Testis (tissue), 2 donors: ENCODE measurements at regions not wholly inside any gene's neighbourhood (a gene's known extent, or its start where the extent isn't known, plus 50 kb on each side); places are given as distances from the start of the nearest gene placed in this dataset.

ENCODE experiments used
- DNase-seq: peaks from one replicate; pipeline ENCODE4 v3.0.0-alpha.2; 2019
- H3K27ac ChIP-seq, 2 donors: fragments of 200-600 bp; sonication (generic); one replicate each; pipeline ENCODE4 v1.5.1; 2019
- H3K27me3 ChIP-seq: fragments of 200-600 bp; sonication (generic); one replicate; pipeline ENCODE4 v1.5.1; 2019
- H3K36me3 ChIP-seq: fragments of 200-600 bp; sonication (generic); one replicate; pipeline ENCODE4 v1.5.1; 2017; ENCODE audit warnings: low read depth; ENCODE audit errors: missing control alignments
- H3K4me1 ChIP-seq: fragments of 200-600 bp; sonication (generic); one replicate; pipeline ENCODE4 v1.5.1; 2019
- H3K4me3 ChIP-seq, 2 donors: fragments of 200-600 bp; sonication (generic); one replicate each; pipeline ENCODE4 v1.5.1; 2017 to 2019
- H3K9me3 ChIP-seq: fragments of 200-600 bp; sonication (generic); one replicate; pipeline ENCODE4 v1.5.1; 2017
- POLR2A ChIP-seq: fragments of 450-650 bp; IDR thresholded peaks from one replicate; pipeline ENCODE4 v1.6.1; 2017; ENCODE audit warnings: antibody characterized with exemption, mild to moderate bottlenecking, moderate library complexity
- WGBS, 2 donors: methylation state at CpG; one replicate each; pipeline ENCODE4 v1.1.5; 2018; 5-methylcytosine and 5-hydroxymethylcytosine counted together
- intact Hi-C: fragments of 100-400 bp; cut with DNase I; formaldehyde crosslinking; loops from one replicate; pipeline ENCODE4 v1.15.1; 2023; ENCODE audit warnings: low total_unique reads
- TF ChIP-seq, protein P1 (sequence below), 3 experiments: fragments of 450-650 bp in 2 of 3; fragments of 200-600 bp in 1 of 3; sonication (generic) in 1 of 3; IDR thresholded peaks; one replicate each; pipeline ENCODE4 v1.5.1; 2016 to 2019; ENCODE audit warnings: antibody characterized with exemption in 3 of 3, mild to moderate bottlenecking in 2 of 3, moderate library complexity in 1 of 3

- no peak for TF ChIP-seq POLR2A
- TF ChIP-seq, protein P1, sequence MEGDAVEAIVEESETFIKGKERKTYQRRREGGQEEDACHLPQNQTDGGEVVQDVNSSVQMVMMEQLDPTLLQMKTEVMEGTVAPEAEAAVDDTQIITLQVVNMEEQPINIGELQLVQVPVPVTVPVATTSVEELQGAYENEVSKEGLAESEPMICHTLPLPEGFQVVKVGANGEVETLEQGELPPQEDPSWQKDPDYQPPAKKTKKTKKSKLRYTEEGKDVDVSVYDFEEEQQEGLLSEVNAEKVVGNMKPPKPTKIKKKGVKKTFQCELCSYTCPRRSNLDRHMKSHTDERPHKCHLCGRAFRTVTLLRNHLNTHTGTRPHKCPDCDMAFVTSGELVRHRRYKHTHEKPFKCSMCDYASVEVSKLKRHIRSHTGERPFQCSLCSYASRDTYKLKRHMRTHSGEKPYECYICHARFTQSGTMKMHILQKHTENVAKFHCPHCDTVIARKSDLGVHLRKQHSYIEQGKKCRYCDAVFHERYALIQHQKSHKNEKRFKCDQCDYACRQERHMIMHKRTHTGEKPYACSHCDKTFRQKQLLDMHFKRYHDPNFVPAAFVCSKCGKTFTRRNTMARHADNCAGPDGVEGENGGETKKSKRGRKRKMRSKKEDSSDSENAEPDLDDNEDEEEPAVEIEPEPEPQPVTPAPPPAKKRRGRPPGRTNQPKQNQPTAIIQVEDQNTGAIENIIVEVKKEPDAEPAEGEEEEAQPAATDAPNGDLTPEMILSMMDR (IDR thresholded peaks at IDR 0.05), result no peak
- Histone ChIP-seq H3K4me1 (no peaks in the 10 kb centered on the region), H3K27ac (no peak overlapping the region), H3K4me3 (no peak overlapping the region), H3K27me3 (no peaks in the 10 kb centered on the region), H3K36me3 (no peaks in the 10 kb centered on the region), H3K9me3 (no peaks in the 10 kb centered on the region)
- 65 to 69% methylated on average over 8 of the region's 8 CpGs for WGBS, 2 donors
- intact Hi-C loops, result no loop called here
- no peak for DNase-seq
Observed at GRCh38 chr16:66205287-66206231, 160.9 kb upstream of the CDH5 start.

DNA sequence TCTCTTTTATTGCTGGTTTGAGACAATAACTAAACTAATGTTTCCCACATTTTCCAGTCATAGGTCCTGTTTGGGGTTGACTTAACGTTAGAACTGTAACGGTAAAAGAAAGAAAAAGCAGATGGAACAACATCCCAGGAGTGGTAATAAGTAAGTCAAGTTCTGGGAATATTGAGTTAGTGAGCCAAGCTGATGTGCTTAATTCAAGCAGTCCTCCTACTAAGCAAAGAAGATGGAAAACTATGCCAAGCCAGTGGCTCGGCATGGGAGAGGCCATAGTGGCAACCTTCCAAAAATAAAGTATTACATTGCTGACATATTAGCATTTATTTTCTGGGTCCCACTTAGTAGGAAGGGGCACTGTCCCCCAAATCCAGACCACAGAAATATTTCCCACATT lies 161.7 kb upstream of the CDH5 start:
- Histone ChIP-seq H3K27me3 (no peaks in the 10 kb centered on the region), H3K4me1 (no peaks in the 10 kb centered on the region), H3K27ac (no peak overlapping the region), H3K9me3 (no peaks in the 10 kb centered on the region), H3K36me3 (no peaks in the 10 kb centered on the region), H3K4me3 (no peak overlapping the region)
- intact Hi-C loops, result no loop called here
- 61 to 74% methylated on average over 3 of the region's 3 CpGs for WGBS, 2 donors
- TF ChIP-seq, protein P1 (IDR thresholded peaks at IDR 0.05), result no peak
- TF ChIP-seq POLR2A, result no peak
- no peak for DNase-seq

- H3K36me3 ChIP-seq, result no peaks in the 10 kb centered on the region
- no peaks in the 10 kb centered on the region for H3K4me1 ChIP-seq
- H3K9me3 ChIP-seq, result no peaks in the 10 kb centered on the region
- no peaks in the 10 kb centered on the region for H3K27me3 ChIP-seq
- DNase-seq, result no peak
- TF ChIP-seq POLR2A, result no peak
- TF ChIP-seq, protein P1 (IDR thresholded peaks at IDR 0.05), result no peak
- WGBS, 2 donors, result 89 to 97% methylated on average over 4 of the region's 4 CpGs
- intact Hi-C loops, result no loop called here
- no peak overlapping the region for H3K4me3 ChIP-seq
- H3K27ac ChIP-seq, result no peak overlapping the region
Observed at GRCh38 chr16:66203476-66203875, 163.0 kb upstream of the CDH5 start.

DNA sequence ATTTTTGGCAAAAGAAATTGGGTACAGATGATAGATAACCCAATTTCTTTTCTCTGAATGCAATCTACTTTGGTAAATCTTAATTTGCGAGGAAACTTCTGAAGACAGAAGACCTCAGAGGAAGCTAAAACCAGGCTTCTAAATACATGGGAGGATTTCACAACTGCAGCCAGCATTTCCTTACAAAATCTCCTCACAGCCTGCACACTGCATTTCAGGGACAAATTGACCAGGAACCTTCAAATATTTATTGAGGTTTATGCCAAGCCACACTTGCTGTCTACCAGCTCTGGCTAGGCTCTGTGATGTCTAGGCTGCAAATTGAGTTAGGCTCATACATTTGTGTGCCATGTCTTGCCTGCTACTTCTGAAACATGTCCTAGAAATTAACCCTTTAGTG lies 167.3 kb upstream of the CDH5 start:
- intact Hi-C loops, result no loop called here
- H3K36me3 ChIP-seq, result no peaks in the 10 kb centered on the region
- H3K27me3 ChIP-seq, result no peaks in the 10 kb centered on the region
- H3K9me3 ChIP-seq, result no peaks in the 10 kb centered on the region
- H3K4me1 ChIP-seq, result no peaks in the 10 kb centered on the region
- H3K4me3 ChIP-seq, result no peak overlapping the region
- no peak for TF ChIP-seq POLR2A
- TF ChIP-seq, protein P1 (IDR thresholded peaks at IDR 0.05), result no peak
- no peak overlapping the region for H3K27ac ChIP-seq
- DNase-seq, result no peak
- WGBS, 2 donors, result 82 to 88% methylated on average over 1 of the region's 1 CpG

DNA sequence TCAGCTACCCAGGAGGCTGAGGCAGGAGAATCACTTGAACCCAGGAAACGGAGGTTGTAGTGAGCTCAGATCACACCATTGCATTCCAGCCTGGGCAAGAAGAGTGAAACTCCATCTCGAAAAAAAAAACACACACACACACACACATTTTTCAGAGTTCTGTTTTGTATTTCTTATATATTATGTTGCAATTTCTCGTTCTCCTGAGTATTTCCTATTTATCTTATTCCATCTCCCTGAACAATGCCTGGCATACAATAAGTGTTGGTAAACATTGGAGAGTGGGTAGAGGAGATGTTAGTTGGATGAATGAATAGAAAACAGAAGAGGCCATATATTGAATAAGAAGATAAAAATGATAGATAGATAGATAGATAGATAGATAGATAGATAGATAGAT lies 167.8 kb upstream of the CDH5 start:
- H3K27me3 ChIP-seq, result no peaks in the 10 kb centered on the region
- no peaks in the 10 kb centered on the region for H3K36me3 ChIP-seq
- WGBS, 2 donors, result 54 to 89% methylated on average over 3 of the region's 3 CpGs
- H3K9me3 ChIP-seq, result no peaks in the 10 kb centered on the region
- intact Hi-C loops, result no loop called here
- H3K27ac ChIP-seq, result no peak overlapping the region
- H3K4me3 ChIP-seq, result no peak overlapping the region
- DNase-seq, result no peak
- no peak for TF ChIP-seq POLR2A
- TF ChIP-seq, protein P1 (IDR thresholded peaks at IDR 0.05), result no peak
- H3K4me1 ChIP-seq, result no peaks in the 10 kb centered on the region
